ENCODE measurements at regions not wholly inside any gene's neighbourhood (a gene's known extent, or its start where the extent isn't known, plus 50 kb on each side); places are given as distances from the start of the nearest gene placed in this dataset.

DNA sequence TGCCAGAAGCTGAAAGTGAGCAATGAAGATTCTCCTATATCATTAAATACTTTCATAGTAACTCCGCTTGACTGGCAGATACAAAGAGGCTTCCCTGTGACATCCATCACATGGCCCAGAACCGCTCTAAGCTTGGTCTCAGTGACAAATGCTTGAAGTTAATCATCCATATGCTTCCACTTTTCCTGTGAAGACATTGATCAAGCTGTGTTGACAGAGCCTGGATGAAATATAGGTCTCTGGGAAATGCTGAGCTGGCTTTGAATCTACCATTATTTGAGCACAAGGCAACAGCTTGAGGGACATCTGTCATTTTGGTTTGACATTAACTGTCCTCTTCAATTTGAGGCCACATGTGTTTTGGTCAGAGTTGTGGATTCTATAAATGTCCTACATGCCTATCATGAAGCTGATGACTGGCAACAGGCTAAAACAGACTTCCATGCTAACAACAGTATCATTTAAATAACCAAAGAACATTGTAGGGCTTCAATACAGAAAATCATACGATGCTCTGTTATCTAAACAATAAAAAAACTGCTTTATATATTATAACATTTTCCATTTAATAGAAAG is 402.2 kb upstream of the IRAK1BP1 start:
- H3K4me3 ChIP-seq, result no peak overlapping the region
- H3K9me3 ChIP-seq, result no peaks in the 10 kb centered on the region
- H3K27ac ChIP-seq, result no peak overlapping the region
- no peak for DNase-seq (ENCODE audit: low spot score in 2 of 2)
- H3K36me3 ChIP-seq, result no peaks in the 10 kb centered on the region
- TF ChIP-seq EP300 (IDR thresholded peaks at IDR 0.05) (no peak), POLR2AphosphoS5 (IDR thresholded peaks at IDR 0.05) (no peak), CTCF (IDR thresholded peaks at IDR 0.05) (no peak), POLR2A (IDR thresholded peaks at IDR 0.05) (no peak)
- 69% methylated on average over 3 of the region's 3 CpGs for WGBS
- no peaks in the 10 kb centered on the region for H3K27me3 ChIP-seq
- H3K4me1 ChIP-seq, result no peaks in the 10 kb centered on the region

- TF ChIP-seq EP300 (IDR thresholded peaks at IDR 0.05) (no peak), POLR2A (IDR thresholded peaks at IDR 0.05) (no peak), POLR2AphosphoS5 (IDR thresholded peaks at IDR 0.05) (no peak), CTCF (IDR thresholded peaks at IDR 0.05) (no peak)
- no peaks in the 10 kb centered on the region for H3K4me1 ChIP-seq
- no peak overlapping the region for H3K27ac ChIP-seq
- DNase-seq (ENCODE audit: low spot score in 2 of 2), result no peak
- no peaks in the 10 kb centered on the region for H3K27me3 ChIP-seq
- H3K36me3 ChIP-seq, result no peaks in the 10 kb centered on the region
- H3K4me3 ChIP-seq, result no peak overlapping the region
- no peaks in the 10 kb centered on the region for H3K9me3 ChIP-seq
These were observed 390.8 kb upstream of the IRAK1BP1 start for GRCh38 chr6:78476561-78476960.

DNA sequence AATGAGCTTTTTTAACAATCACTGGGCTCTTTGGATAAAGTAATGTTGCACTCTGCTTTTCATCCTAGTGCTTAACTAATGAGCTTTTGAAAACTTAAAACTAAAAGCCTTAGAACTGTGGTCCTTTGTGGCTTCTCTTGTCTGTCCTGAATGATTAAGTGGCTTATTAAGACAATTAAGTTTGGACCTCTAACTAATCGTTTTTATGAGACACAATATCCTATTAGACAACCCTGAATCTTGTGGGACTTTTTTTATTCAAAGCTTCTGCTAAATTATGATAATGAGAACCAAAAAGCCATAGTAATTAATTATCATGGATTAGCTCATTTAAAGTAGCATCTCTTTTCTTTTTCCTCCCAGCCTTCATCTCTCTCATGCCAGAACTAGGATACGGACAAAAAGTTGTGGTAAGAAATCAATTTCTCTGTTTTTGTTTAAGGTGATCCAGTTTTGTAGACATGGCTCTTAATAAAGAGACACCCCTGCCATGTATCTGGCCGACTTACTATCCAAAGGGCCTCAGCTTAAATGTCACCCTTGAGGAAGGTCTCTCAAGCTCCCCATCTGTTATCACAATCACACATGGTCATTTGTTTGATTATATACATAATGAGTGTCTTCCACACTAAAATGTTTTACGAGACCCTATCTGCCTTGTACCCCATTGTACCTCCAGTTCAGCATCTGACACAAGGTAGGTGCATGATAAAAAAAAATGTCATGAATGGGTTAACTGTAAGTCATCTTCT is 384.4 kb upstream of the IRAK1BP1 start:
- WGBS, result 77% methylated on average over 4 of the region's 4 CpGs
- TF ChIP-seq CTCF (IDR thresholded peaks at IDR 0.05), result no peak
- no peak for TF ChIP-seq POLR2A (IDR thresholded peaks at IDR 0.05)
- no peak for TF ChIP-seq EP300 (IDR thresholded peaks at IDR 0.05)
- no peak for TF ChIP-seq POLR2AphosphoS5 (IDR thresholded peaks at IDR 0.05)
- Histone ChIP-seq H3K27me3 (no peaks in the 10 kb centered on the region), H3K36me3 (no peaks in the 10 kb centered on the region), H3K9me3 (no peaks in the 10 kb centered on the region), H3K4me3 (no peak overlapping the region), H3K4me1 (no peaks in the 10 kb centered on the region), H3K27ac (no peak overlapping the region)
- DNase-seq (ENCODE audit: low spot score in 2 of 2), result no peak

DNA sequence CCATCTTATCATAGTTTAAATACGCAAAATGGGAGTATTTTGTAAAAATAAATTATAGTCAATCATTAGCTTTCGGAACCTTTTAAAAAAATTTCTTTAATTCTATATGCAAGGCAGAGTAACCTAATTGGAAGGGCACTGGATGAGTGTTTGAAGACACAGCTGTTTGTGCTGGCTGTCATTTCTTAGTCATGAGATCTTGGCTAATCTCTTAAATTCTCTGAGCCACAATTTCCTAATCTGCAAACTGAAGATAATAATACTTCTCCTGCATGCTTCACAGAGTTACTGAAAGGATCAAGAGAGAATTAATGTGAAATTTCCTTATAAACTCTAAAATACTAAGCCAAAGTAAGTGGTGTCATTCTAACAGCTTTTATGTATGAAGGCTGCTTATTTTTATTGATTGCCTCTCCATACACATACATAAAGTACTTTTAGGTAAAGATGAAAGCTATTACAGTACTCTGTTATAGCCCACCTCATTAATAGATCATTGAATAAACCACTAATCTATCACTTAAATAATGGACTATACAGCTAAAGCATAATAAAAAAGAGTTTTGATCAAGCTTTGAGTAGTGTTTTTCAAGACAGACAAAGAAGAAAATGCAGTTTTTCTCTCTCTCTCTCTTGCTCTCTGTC is 383.7 kb upstream of the IRAK1BP1 start:
- H3K4me3 ChIP-seq, result no peak overlapping the region
- no peak overlapping the region for H3K27ac ChIP-seq
- no peak for DNase-seq (ENCODE audit: low spot score in 2 of 2)
- TF ChIP-seq POLR2A (IDR thresholded peaks at IDR 0.05), result no peak
- TF ChIP-seq EP300 (IDR thresholded peaks at IDR 0.05), result no peak
- no peak for TF ChIP-seq POLR2AphosphoS5 (IDR thresholded peaks at IDR 0.05)
- TF ChIP-seq CTCF (IDR thresholded peaks at IDR 0.05), result no peak
- no peaks in the 10 kb centered on the region for H3K9me3 ChIP-seq
- WGBS, result 46% methylated on average over 2 of the region's 2 CpGs
- no peaks in the 10 kb centered on the region for H3K36me3 ChIP-seq
- H3K4me1 ChIP-seq, result no peaks in the 10 kb centered on the region
- no peaks in the 10 kb centered on the region for H3K27me3 ChIP-seq

Data from suprapubic skin (tissue), 4 donors.